ENCODE measurements at regions not wholly inside any gene's neighbourhood (a gene's known extent, or its start where the extent isn't known, plus 50 kb on each side); places are given as distances from the start of the nearest gene placed in this dataset.

- no peaks in the 10 kb centered on the region for H3K4me1 ChIP-seq (replicated peaks)
- no peak for DNase-seq (ENCODE audit: low spot score)
- no peaks in the 10 kb centered on the region for H3K36me3 ChIP-seq
- no peak overlapping the region for H3K27ac ChIP-seq
- no peaks in the 10 kb centered on the region for H3K9me3 ChIP-seq
- H3K27me3 ChIP-seq (replicated peaks; ENCODE audit: insufficient read depth) = no peaks in the 10 kb centered on the region
- intact Hi-C loops (cut with DNase I) = no loop called here
- TF ChIP-seq POLR2AphosphoS5 (IDR thresholded peaks at IDR 0.05) (no peak), CTCF (IDR thresholded peaks at IDR 0.05) (no peak), POLR2A (IDR thresholded peaks at IDR 0.05) (no peak)
- 84% methylated on average over 2 of the region's 2 CpGs for WGBS
- H3K4me3 ChIP-seq = no peak overlapping the region
These were observed 515.5 kb downstream of the COL12A1 start for GRCh38 chr6:74690365-74690764.

DNA sequence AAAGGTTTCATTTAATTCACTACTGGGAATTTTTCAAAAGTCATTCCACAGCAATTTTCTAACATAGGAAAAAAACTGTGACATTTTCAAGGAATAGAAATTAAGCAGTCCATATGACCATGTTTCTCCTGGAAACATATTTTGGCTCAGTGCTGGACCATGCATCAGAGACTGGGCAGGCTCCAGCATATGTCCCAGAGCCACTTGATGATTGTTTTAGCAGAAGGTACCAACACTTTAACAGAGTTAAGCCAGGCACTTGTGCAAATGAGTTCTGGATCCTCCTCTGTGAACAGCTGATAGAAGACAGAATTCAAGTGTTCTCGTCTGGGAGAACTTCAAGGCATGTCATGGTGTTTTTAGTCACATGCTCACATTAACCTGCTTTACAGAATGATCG lies 516.3 kb downstream of the COL12A1 start:
- Histone ChIP-seq H3K36me3 (no peaks in the 10 kb centered on the region), H3K27me3 (replicated peaks; ENCODE audit: insufficient read depth) (no peaks in the 10 kb centered on the region), H3K9me3 (no peaks in the 10 kb centered on the region), H3K4me1 (replicated peaks) (no peaks in the 10 kb centered on the region), H3K27ac (no peak overlapping the region), H3K4me3 (no peak overlapping the region)
- intact Hi-C loops (cut with DNase I) = no loop called here
- TF ChIP-seq POLR2AphosphoS5 (IDR thresholded peaks at IDR 0.05) (no peak), POLR2A (IDR thresholded peaks at IDR 0.05) (no peak), CTCF (IDR thresholded peaks at IDR 0.05) (no peak)
- no peak for DNase-seq (ENCODE audit: low spot score)
- WGBS = 91% methylated on average over 2 of the region's 2 CpGs

DNA sequence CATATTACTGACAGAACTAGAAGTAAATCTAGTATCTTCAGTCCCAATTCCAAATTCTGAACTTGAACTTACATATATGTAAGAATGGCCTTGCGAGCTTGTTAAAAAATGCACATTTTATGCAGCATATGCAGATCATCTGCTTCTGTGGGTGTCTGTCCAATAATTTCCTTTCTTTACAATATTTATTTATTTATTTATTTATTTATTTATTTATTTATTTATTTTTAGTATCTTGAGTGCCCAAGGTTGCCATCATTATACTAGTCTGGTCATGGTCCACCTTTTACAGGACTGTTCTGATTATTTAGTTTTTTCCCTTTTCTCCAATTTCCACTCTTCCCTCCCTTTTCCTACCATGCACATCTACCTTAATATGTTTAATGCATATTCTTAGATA lies 528.4 kb downstream of the COL12A1 start:
- 44% methylated on average over 1 of the region's 1 CpG for WGBS
- no peaks in the 10 kb centered on the region for H3K36me3 ChIP-seq
- no peaks in the 10 kb centered on the region for H3K27me3 ChIP-seq (replicated peaks; ENCODE audit: insufficient read depth)
- no peaks in the 10 kb centered on the region for H3K9me3 ChIP-seq
- H3K4me3 ChIP-seq = no peak overlapping the region
- DNase-seq (ENCODE audit: low spot score) = no peak
- intact Hi-C loops (cut with DNase I) = no loop called here
- H3K27ac ChIP-seq = no peak overlapping the region
- TF ChIP-seq POLR2A (IDR thresholded peaks at IDR 0.05) (no peak), POLR2AphosphoS5 (IDR thresholded peaks at IDR 0.05) (no peak), CTCF (IDR thresholded peaks at IDR 0.05) (no peak)
- no peaks in the 10 kb centered on the region for H3K4me1 ChIP-seq (replicated peaks)

DNA sequence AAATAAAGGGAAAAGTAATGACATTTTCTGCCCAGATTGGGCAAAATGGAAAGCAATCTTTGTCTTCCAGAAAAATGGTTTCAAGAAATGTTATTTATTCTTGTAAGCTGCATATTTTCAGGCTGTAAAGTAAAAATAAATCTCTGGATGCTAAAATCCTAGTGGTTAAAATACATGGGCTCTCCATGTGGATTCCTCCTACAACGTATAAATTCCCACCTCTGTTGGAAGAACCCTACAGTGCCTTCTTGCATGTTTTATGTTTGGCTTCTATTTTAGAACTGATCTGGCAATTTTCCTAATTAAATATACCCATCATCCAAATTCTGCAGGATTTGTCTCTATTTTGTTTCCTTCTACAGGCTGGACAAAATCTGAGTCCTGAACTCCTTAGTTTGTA lies 528.9 kb downstream of the COL12A1 start:
- H3K36me3 ChIP-seq = no peaks in the 10 kb centered on the region
- no peak overlapping the region for H3K4me3 ChIP-seq
- intact Hi-C loops (cut with DNase I) = no loop called here
- TF ChIP-seq POLR2AphosphoS5 (IDR thresholded peaks at IDR 0.05) (no peak), POLR2A (IDR thresholded peaks at IDR 0.05) (no peak), CTCF (IDR thresholded peaks at IDR 0.05) (no peak)
- WGBS = 37% methylated on average over 1 of the region's 1 CpG
- no peaks in the 10 kb centered on the region for H3K27me3 ChIP-seq (replicated peaks; ENCODE audit: insufficient read depth)
- H3K4me1 ChIP-seq (replicated peaks) = no peaks in the 10 kb centered on the region
- no peak for DNase-seq (ENCODE audit: low spot score)
- H3K9me3 ChIP-seq = no peaks in the 10 kb centered on the region
- H3K27ac ChIP-seq = no peak overlapping the region

DNA sequence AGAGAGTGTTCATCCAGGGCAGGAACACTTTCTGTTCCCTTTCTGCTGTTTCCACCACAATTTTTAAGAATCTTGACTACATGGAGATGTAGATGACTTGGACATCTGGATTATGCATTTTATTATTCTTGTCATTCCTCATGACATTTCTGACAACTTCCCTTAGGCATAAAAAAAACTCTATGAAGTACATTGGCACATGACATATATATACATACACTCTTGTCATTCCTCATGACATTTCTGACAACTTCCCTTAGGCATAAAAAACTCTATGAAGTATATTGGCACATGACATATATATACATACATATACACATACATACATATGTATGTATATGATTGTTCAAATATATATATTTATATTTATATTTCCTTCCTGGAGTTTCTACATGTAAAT lies 531.5 kb downstream of the COL12A1 start:
- Histone ChIP-seq H3K27me3 (replicated peaks; ENCODE audit: insufficient read depth) (no peaks in the 10 kb centered on the region), H3K9me3 (no peaks in the 10 kb centered on the region), H3K27ac (no peak overlapping the region), H3K36me3 (no peaks in the 10 kb centered on the region), H3K4me3 (no peak overlapping the region), H3K4me1 (replicated peaks) (no peaks in the 10 kb centered on the region)
- no peak for DNase-seq (ENCODE audit: low spot score)
- TF ChIP-seq POLR2AphosphoS5 (IDR thresholded peaks at IDR 0.05) = no peak
- TF ChIP-seq CTCF (IDR thresholded peaks at IDR 0.05) = no peak
- TF ChIP-seq POLR2A (IDR thresholded peaks at IDR 0.05) = no peak
- intact Hi-C loops (cut with DNase I) = no loop called here
